Activated CD4-positive, alpha-beta T cell treated with anti-CD3 and anti-CD28 coated beads for 36 hours (primary cell): ENCODE measurements at regions not wholly inside any gene's neighbourhood (a gene's known extent, or its start where the extent isn't known, plus 50 kb on each side); places are given as distances from the start of the nearest gene placed in this dataset.
"Not testable (repeated sequence)": the region's sequence is repeated elsewhere in the genome, so short reads cannot be mapped to it uniquely, and the experiment has no call there.

ENCODE experiments used
- ATAC-seq: fragments of 200-7000 bp; cut with Tn5 transposase; one replicate; pipeline ENCODE4 v1.10.0; 2021; ENCODE audit warnings: mild to moderate bottlenecking, moderate library complexity
- CTCF ChIA-PET: fragments of 350-600 bp; sonication (Branson Sonifier 250); formaldehyde crosslinking; loops from one replicate; lab custom pipeline; 2021; ENCODE audit warnings: antibody characterized with exemption; lab: Charles Lee
- POLR2A ChIA-PET: fragments of 350-600 bp; sonication (Branson Sonifier 250); formaldehyde crosslinking; loops from one replicate; lab custom pipeline; 2021; ENCODE audit warnings: antibody characterized with exemption, inconsistent platforms; lab: Charles Lee
- DNase-seq: peaks from one replicate; pipeline ENCODE4 v3.0.0-alpha.2; 2020
- H3K27ac Mint-ChIP-seq: one replicate; pipeline ENCODE4 v1.8.0; 2021; ENCODE audit warnings: mixed read lengths
- H3K27me3 Mint-ChIP-seq: one replicate; pipeline ENCODE4 v1.8.0; 2021; ENCODE audit warnings: mixed read lengths
- H3K36me3 Mint-ChIP-seq: one replicate; pipeline ENCODE4 v1.8.0; 2021; ENCODE audit warnings: low read depth, mixed read lengths
- H3K4me1 Mint-ChIP-seq: one replicate; pipeline ENCODE4 v1.8.0; 2021; ENCODE audit warnings: mixed read lengths
- H3K4me3 Mint-ChIP-seq: one replicate; pipeline ENCODE4 v1.8.0; 2021; ENCODE audit warnings: mild to moderate bottlenecking, moderate library complexity, mixed read lengths
- H3K9me3 Mint-ChIP-seq: one replicate; pipeline ENCODE4 v1.8.0; 2021; ENCODE audit warnings: low read depth, mixed read lengths
- intact Hi-C, 2 experiments: fragments of 100-400 bp; cut with DNase I in 1 of 2; cut with micrococcal nuclease in 1 of 2; formaldehyde crosslinking; loops; one replicate each; pipeline versions ENCODE4 v1.14.2 to v1.15.1; 2022 to 2024; cut with DNase I, micrococcal nuclease

GRCh38 chr16:47877166-47877565, 278.6 kb downstream of the ABCC12 start:
- no peaks in the 10 kb centered on the region for H3K4me1 Mint-ChIP-seq
- intact Hi-C loops, result no loop called here
- ATAC-seq, result no peak
- H3K27ac Mint-ChIP-seq, result no peak overlapping the region
- H3K4me3 Mint-ChIP-seq, result no peak overlapping the region
- H3K27me3 Mint-ChIP-seq, result peaks cover 2% of the 10 kb centered on the region
- H3K36me3 Mint-ChIP-seq, result no peaks in the 10 kb centered on the region
- ChIA-PET POLR2A (no interaction called here), CTCF (interaction anchor here (0.9 kb wide), 1 partner anchor 11 kb away, joined by 4 read pairs; no protein-coding TSS in a partner anchor)
- DNase-seq, result no peak
- peaks cover 2% of the 10 kb centered on the region for H3K9me3 Mint-ChIP-seq

- Mint-ChIP-seq H3K36me3 (no peaks in the 10 kb centered on the region), H3K4me3 (no peak overlapping the region), H3K27me3 (peaks cover 4% of the 10 kb centered on the region), H3K9me3 (peaks cover 2% of the 10 kb centered on the region), H3K4me1 (no peaks in the 10 kb centered on the region), H3K27ac (no peak overlapping the region)
- ChIA-PET POLR2A (no interaction called here), CTCF (interaction anchor here (0.9 kb wide), 1 partner anchor 10 kb away, joined by 4 read pairs; no protein-coding TSS in a partner anchor)
- DNase-seq, result no peak
- ATAC-seq, result no peak
- intact Hi-C loops, result no loop called here
These were observed 279.3 kb downstream of the ABCC12 start for GRCh38 chr16:47876511-47876910.

- H3K9me3 Mint-ChIP-seq, result peaks cover 6% of the 10 kb centered on the region
- H3K4me3 Mint-ChIP-seq, result no peak overlapping the region
- ATAC-seq, result no peak
- no peak overlapping the region for H3K27ac Mint-ChIP-seq
- H3K36me3 Mint-ChIP-seq, result no peaks in the 10 kb centered on the region
- H3K4me1 Mint-ChIP-seq, result no peaks in the 10 kb centered on the region
- ChIA-PET CTCF (interaction anchor here (0.5 kb wide), 1 partner anchor 129 kb away, joined by 4 read pairs; no protein-coding TSS in a partner anchor), POLR2A (no interaction called here)
- peak; percentile 11 for DNase-seq
- intact Hi-C loops, result loop anchor here in 1 of 2 experiments (2.0 kb wide), 1 partner anchor 291 kb away; no protein-coding TSS in a partner anchor
- H3K27me3 Mint-ChIP-seq, result peaks cover 4% of the 10 kb centered on the region
These were observed 282.4 kb downstream of the ABCC12 start for GRCh38 chr16:47873434-47873833.

GRCh38 chr16:47872225-47872624, 283.6 kb downstream of the ABCC12 start:
- CTCF ChIA-PET, result interaction anchor here (0.6 kb wide), 1 partner anchor 106 kb away, joined by 3 read pairs; no protein-coding TSS in a partner anchor
- no peak for ATAC-seq

GRCh38 chr16:47866423-47866822, 289.4 kb downstream of the ABCC12 start:
- H3K27ac Mint-ChIP-seq, result no peak overlapping the region
- intact Hi-C loops, result no loop called here
- no peaks in the 10 kb centered on the region for H3K4me1 Mint-ChIP-seq
- H3K9me3 Mint-ChIP-seq, result peaks cover 7% of the 10 kb centered on the region
- no peak overlapping the region for H3K4me3 Mint-ChIP-seq
- peaks cover 10% of the 10 kb centered on the region for H3K27me3 Mint-ChIP-seq
- POLR2A ChIA-PET, result no interaction called here
- H3K36me3 Mint-ChIP-seq, result no peaks in the 10 kb centered on the region
- no peak for DNase-seq
- ATAC-seq, result no peak
- CTCF ChIA-PET, result interaction anchor here (0.7 to 1.5 kb wide), 2 partner anchors 10 to 724 kb away, joined by 4 read pairs; no protein-coding TSS in a partner anchor

More at GRCh38 chr16:47872225-47872624, 283.6 kb downstream of the ABCC12 start:
- Mint-ChIP-seq H3K36me3 (no peaks in the 10 kb centered on the region), H3K27me3 (peaks cover 4% of the 10 kb centered on the region), H3K9me3 (peaks cover 9% of the 10 kb centered on the region), H3K4me1 (no peaks in the 10 kb centered on the region), H3K4me3 (no peak overlapping the region), H3K27ac (no peak overlapping the region)
- intact Hi-C loops, result loop anchor here in 1 of 2 experiments (2.0 kb wide), 1 partner anchor 293 kb away; no protein-coding TSS in a partner anchor
- DNase-seq, result no peak
- POLR2A ChIA-PET, result no interaction called here

- H3K27me3 Mint-ChIP-seq, result peaks cover 14% of the 10 kb centered on the region
- no peak overlapping the region for H3K27ac Mint-ChIP-seq
- H3K4me3 Mint-ChIP-seq, result no peak overlapping the region
- no peaks in the 10 kb centered on the region for H3K4me1 Mint-ChIP-seq
- POLR2A ChIA-PET, result no interaction called here
- CTCF ChIA-PET, result no interaction called here
- ATAC-seq (no peak), DNase-seq (no peak)
- peaks cover 5% of the 10 kb centered on the region for H3K9me3 Mint-ChIP-seq
- H3K36me3 Mint-ChIP-seq, result no peaks in the 10 kb centered on the region
- intact Hi-C loops, result no loop called here
These were observed 290.4 kb downstream of the ABCC12 start for GRCh38 chr16:47865337-47865855.

GRCh38 chr16:47864262-47864661, 291.5 kb downstream of the ABCC12 start:
- H3K36me3 Mint-ChIP-seq, H3K27ac Mint-ChIP-seq, H3K4me1 Mint-ChIP-seq, H3K4me3 Mint-ChIP-seq, POLR2A ChIA-PET, DNase-seq, CTCF ChIA-PET, ATAC-seq, intact Hi-C loops, H3K9me3 Mint-ChIP-seq: not testable (repeated sequence)
- peaks cover 14% of the 10 kb centered on the region for H3K27me3 Mint-ChIP-seq

- H3K9me3 Mint-ChIP-seq, result no peaks in the 10 kb centered on the region
- H3K36me3 Mint-ChIP-seq, result no peaks in the 10 kb centered on the region
- CTCF ChIA-PET, result no interaction called here
- H3K27me3 Mint-ChIP-seq, result peaks cover 14% of the 10 kb centered on the region
- ATAC-seq (no peak), DNase-seq (no peak)
- no peak overlapping the region for H3K4me3 Mint-ChIP-seq
- intact Hi-C loops, result no loop called here
- no peak overlapping the region for H3K27ac Mint-ChIP-seq
- POLR2A ChIA-PET, result no interaction called here
- no peaks in the 10 kb centered on the region for H3K4me1 Mint-ChIP-seq
These were observed 293.8 kb downstream of the ABCC12 start for GRCh38 chr16:47861999-47862398.

GRCh38 chr16:47858333-47858982, 297.3 kb downstream of the ABCC12 start:
- Mint-ChIP-seq H3K27ac (no peak overlapping the region), H3K4me1 (no peaks in the 10 kb centered on the region), H3K4me3 (no peak overlapping the region), H3K36me3 (no peaks in the 10 kb centered on the region), H3K9me3 (peaks cover 11% of the 10 kb centered on the region), H3K27me3 (peaks cover 11% of the 10 kb centered on the region)
- DNase-seq (no peak), ATAC-seq (no peak)
- CTCF ChIA-PET, result interaction anchor here (0.7 kb wide), 1 partner anchor 21 kb away, joined by 3 read pairs; no protein-coding TSS in a partner anchor
- intact Hi-C loops, result no loop called here
- POLR2A ChIA-PET, result no interaction called here

- ChIA-PET POLR2A (no interaction called here), CTCF (interaction anchor here (1.1 kb wide), 1 partner anchor 15 kb away, joined by 3 read pairs; no protein-coding TSS in a partner anchor)
- ATAC-seq (no peak), DNase-seq (no peak)
- Mint-ChIP-seq H3K27ac (no peak overlapping the region), H3K4me3 (no peak overlapping the region), H3K9me3 (peaks cover 11% of the 10 kb centered on the region), H3K4me1 (no peaks in the 10 kb centered on the region), H3K36me3 (no peaks in the 10 kb centered on the region), H3K27me3 (peaks cover under 1% of the 10 kb centered on the region)
- intact Hi-C loops, result no loop called here
These were observed 300.4 kb downstream of the ABCC12 start for GRCh38 chr16:47855431-47855830.

- ChIA-PET POLR2A (no interaction called here), CTCF (no interaction called here)
- Mint-ChIP-seq H3K36me3 (no peaks in the 10 kb centered on the region), H3K27ac (no peak overlapping the region), H3K9me3 (peaks cover 11% of the 10 kb centered on the region), H3K4me3 (no peak overlapping the region), H3K27me3 (no peaks in the 10 kb centered on the region), H3K4me1 (no peaks in the 10 kb centered on the region)
- intact Hi-C loops, result no loop called here
- no peak for DNase-seq
- no peak for ATAC-seq
These were observed 301.1 kb downstream of the ABCC12 start for GRCh38 chr16:47854737-47855136.

GRCh38 chr16:47852991-47853390, 302.8 kb downstream of the ABCC12 start:
- Mint-ChIP-seq H3K4me1 (no peaks in the 10 kb centered on the region), H3K4me3 (no peak overlapping the region), H3K27me3 (no peaks in the 10 kb centered on the region), H3K9me3 (peaks cover 11% of the 10 kb centered on the region), H3K27ac (no peak overlapping the region), H3K36me3 (no peaks in the 10 kb centered on the region)
- no peak for DNase-seq
- POLR2A ChIA-PET, result no interaction called here
- ATAC-seq, result no peak
- CTCF ChIA-PET, result no interaction called here
- intact Hi-C loops, result no loop called here
